Endothelial cell of umbilical vein (primary cell): ENCODE measurements at regions not wholly inside any gene's neighbourhood (a gene's known extent, or its start where the extent isn't known, plus 50 kb on each side); places are given as distances from the start of the nearest gene placed in this dataset.

Source experiments
- BruUV-seq: library from RNA; stranded (reverse); fragments of 400-500 nt; replicated peaks from 2 replicates; lab custom pipeline; 2021; lab: Mats Ljungman, UMichigan
- CTCF ChIA-PET: fragments of 300-600, 350-600 bp; sonication (Branson Sonifier 250); formaldehyde crosslinking; loops from one replicate; lab custom pipeline; 2021; ENCODE audit warnings: antibody characterized with exemption, inconsistent platforms; lab: Charles Lee
- POLR2A ChIA-PET: fragments of 300-600, 350-600 bp; sonication (Branson Sonifier 250); formaldehyde crosslinking; loops from one replicate; lab custom pipeline; 2021; ENCODE audit warnings: antibody characterized with exemption, inconsistent platforms; lab: Charles Lee
- DNase-seq: peaks from one replicate; pipeline ENCODE4 v3.0.0-alpha.2; 2011; ENCODE audit warnings: low read depth, low spot score
- FAIRE-seq: peaks from 2 replicates; lab custom pipeline; 2011; peaks lifted over from hg19 to GRCh38; lab: Jason Lieb, UNC
- H2AFZ ChIP-seq: 2 replicates; pipeline ENCODE4 v1.6.0; 2012; ENCODE audit warnings: low read depth, low read length, control low read depth, inconsistent platforms
- H3K27ac ChIP-seq: 2 replicates; pipeline ENCODE4 v1.5.1; 2011; ENCODE audit warnings: low read depth, mild to moderate bottlenecking, control low read depth, low read length, moderate library complexity; ENCODE audit not compliant: insufficient read depth
- H3K27me3 ChIP-seq, 2 experiments: 2 replicates each; pipeline versions ENCODE4 v1.6.0 to v1.6.1; 2011; ENCODE audit warnings: low read length in 2 of 2, mixed read lengths in 1 of 2; ENCODE audit not compliant: control insufficient read depth in 2 of 2, insufficient read depth in 2 of 2
- H3K36me3 ChIP-seq, 2 experiments: 2 replicates in 1 of 2; 3 replicates in 1 of 2; pipeline ENCODE4 v1.5.1; 2011; ENCODE audit warnings: low read length in 2 of 2, mild to moderate bottlenecking in 1 of 2, moderate library complexity in 1 of 2; ENCODE audit not compliant: control insufficient read depth in 2 of 2, insufficient read depth in 2 of 2; ENCODE audit errors: extremely low read depth in 1 of 2
- H3K4me1 ChIP-seq: 3 replicates; pipeline ENCODE4 v1.5.1; 2011; ENCODE audit warnings: mild to moderate bottlenecking, low read length; ENCODE audit not compliant: control insufficient read depth, insufficient read depth; ENCODE audit errors: extremely low read depth
- H3K4me2 ChIP-seq: 2 replicates; pipeline ENCODE4 v1.6.1; 2011; ENCODE audit warnings: low read length, control low read depth, mixed read lengths; ENCODE audit not compliant: insufficient read depth
- H3K4me3 ChIP-seq, 3 experiments: fragments of 200-600 bp in 1 of 3; sonication (generic), shearing (Covaris generic) in 1 of 3; replicated peaks in 1 of 3; 2 replicates each; pipeline ENCODE4 v1.5.1; 2011 to 2016; ENCODE audit warnings: control low read depth in 3 of 3, low read length in 3 of 3, mild to moderate bottlenecking in 2 of 3, inconsistent platforms in 1 of 3, low read depth in 1 of 3, moderate library complexity in 1 of 3; ENCODE audit not compliant: insufficient read depth in 1 of 3
- H3K79me2 ChIP-seq: 2 replicates; pipeline ENCODE4 v1.6.0; 2012; ENCODE audit warnings: low read length, inconsistent platforms; ENCODE audit not compliant: control insufficient read depth, insufficient read depth
- H3K9ac ChIP-seq: replicated peaks from 2 replicates; pipeline ENCODE3; 2011; ENCODE audit warnings: low read length, control low read depth; ENCODE audit not compliant: insufficient read depth; ENCODE audit errors: extremely low read depth
- H3K9me1 ChIP-seq: replicated peaks from 3 replicates; pipeline ENCODE4 v1.6.0; 2011; ENCODE audit warnings: mild to moderate bottlenecking, low read length; ENCODE audit not compliant: control insufficient read depth, insufficient read depth; ENCODE audit errors: extremely low read depth
- H3K9me3 ChIP-seq: replicated peaks from 2 replicates; pipeline ENCODE4 v1.5.1; 2012; ENCODE audit warnings: low read length, inconsistent platforms; ENCODE audit not compliant: control insufficient read depth, insufficient read depth
- H4K20me1 ChIP-seq: replicated peaks from 2 replicates; pipeline ENCODE3; 2011; ENCODE audit warnings: mild to moderate bottlenecking, low read length; ENCODE audit not compliant: control insufficient read depth, insufficient read depth; ENCODE audit errors: extremely low read depth
- CTCF ChIP-seq, 2 donors: IDR thresholded peaks; 1 replicate in 1 of 2; 2 replicates in 1 of 2; pipeline ENCODE4 v1.5.1; 2011; ENCODE audit warnings: low read length in 2 of 2, mild to moderate bottlenecking in 2 of 2, moderate library complexity in 2 of 2, control low read depth in 1 of 2, inconsistent platforms in 1 of 2, low read depth in 1 of 2; ENCODE audit not compliant: insufficient read depth in 1 of 2; ENCODE audit errors: extremely low read depth in 1 of 2
- EZH2 ChIP-seq: IDR thresholded peaks from 2 replicates; pipeline ENCODE4 v1.6.1; 2012; ENCODE audit warnings: borderline replicate concordance, low read depth, mild to moderate bottlenecking, moderate library complexity, low read length, inconsistent platforms; ENCODE audit not compliant: severe bottlenecking
- FOS ChIP-seq: IDR thresholded peaks from 2 replicates; pipeline ENCODE4 v1.6.1; 2011; ENCODE audit warnings: mild to moderate bottlenecking, low read length, moderate library complexity, borderline replicate concordance; ENCODE audit not compliant: insufficient read depth
- GATA2 ChIP-seq: IDR thresholded peaks from 2 replicates; pipeline ENCODE4 v1.7.0; 2011; ENCODE audit warnings: low read depth, mild to moderate bottlenecking, moderate library complexity, mixed read lengths, low read length; ENCODE audit not compliant: insufficient read length, insufficient read depth
- MAX ChIP-seq: IDR thresholded peaks from 2 replicates; pipeline ENCODE4 v1.6.1; 2011; ENCODE audit not compliant: insufficient read depth, insufficient read length
- MYC ChIP-seq: IDR thresholded peaks from one replicate; pipeline ENCODE4 v1.6.1; 2011; ENCODE audit warnings: mild to moderate bottlenecking, low read depth, low read length
- POLR2A ChIP-seq: IDR thresholded peaks from 2 replicates; pipeline ENCODE4 v1.6.1; 2012; ENCODE audit warnings: low read depth, mild to moderate bottlenecking, control low read depth, low read length
- POLR2AphosphoS5 ChIP-seq: IDR thresholded peaks from 2 replicates; pipeline ENCODE4 v1.6.1; 2012; ENCODE audit warnings: low read depth, mild to moderate bottlenecking, control low read depth, low read length, moderate library complexity; ENCODE audit not compliant: insufficient read depth
- dilution Hi-C: fragments of 300-500 bp; cut with MboI; formaldehyde crosslinking; loops from one replicate; pipeline ENCODE4 v1.15.0; 2019; ENCODE audit warnings: low sequenced_read_pairs; ENCODE audit not compliant: extremely low pct_ligation_motif_present
- intact Hi-C: fragments of 100-400 bp; cut with micrococcal nuclease; formaldehyde crosslinking; loops from one replicate; pipeline ENCODE4 v1.10.0; 2022

GRCh38 chr3:41001556-41001955 is 197.7 kb upstream of the CTNNB1 start:
- Histone ChIP-seq H3K79me2 (no peaks in the 10 kb centered on the region), H3K9me1 (no peaks in the 10 kb centered on the region), H3K9ac (no peak overlapping the region), H3K27ac (no peak overlapping the region), H4K20me1 (no peaks in the 10 kb centered on the region), H3K4me3 (no peak overlapping the region), H3K4me1 (no peaks in the 10 kb centered on the region), H3K27me3 (peaks cover 0 to 2% of the 10 kb centered on the region in 2 experiments), H3K4me2 (no peak overlapping the region), H3K36me3 (no peaks in the 10 kb centered on the region), H3K9me3 (no peaks in the 10 kb centered on the region), H2AFZ (no peak overlapping the region)
- no peak for FAIRE-seq
- ChIA-PET CTCF (no interaction called here), POLR2A (no interaction called here)
- DNase-seq = no peak
- dilution Hi-C loops (no loop called here), intact Hi-C loops (loop anchor here (2.0 kb wide), 1 partner anchor 61 kb away; no protein-coding TSS in a partner anchor)
- no peak for TF ChIP-seq CTCF (IDR thresholded peaks at IDR 0.05; ENCODE audit: extremely low read depth in 1 of 2, insufficient read depth in 1 of 2, low read depth in 1 of 2, low read length in 2 of 2)
- TF ChIP-seq MYC = no peak
- TF ChIP-seq FOS = no peak
- no peak for TF ChIP-seq EZH2
- TF ChIP-seq GATA2 = no peak
- no peak for TF ChIP-seq POLR2AphosphoS5
- no peak for TF ChIP-seq POLR2A
- no peak for TF ChIP-seq MAX
- BruUV-seq = no TSS peak
